ENCODE measurements at regions not wholly inside any gene's neighbourhood (a gene's known extent, or its start where the extent isn't known, plus 50 kb on each side); places are given as distances from the start of the nearest gene placed in this dataset.

DNA sequence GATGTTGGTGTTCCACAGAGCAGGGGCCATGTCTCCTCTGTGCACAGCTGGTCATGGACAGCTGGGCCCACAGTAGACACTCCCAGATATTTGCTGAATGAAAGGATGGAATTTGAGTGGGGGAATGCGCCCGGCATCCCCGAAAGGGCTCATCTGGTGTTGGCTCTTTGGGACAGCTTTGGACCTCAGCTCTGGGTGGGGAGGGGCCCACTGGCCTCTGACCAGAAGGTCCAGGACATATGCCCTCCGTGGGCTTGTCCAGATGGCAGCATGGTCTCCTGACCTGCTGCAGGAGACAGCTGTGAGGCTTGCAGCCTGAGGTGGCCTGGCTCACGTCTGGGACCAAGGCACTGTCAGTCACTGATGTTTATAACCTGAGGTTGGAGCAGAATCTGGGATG, 160.4 kb upstream of the AJAP1 start:
- TF ChIP-seq, protein P1, sequence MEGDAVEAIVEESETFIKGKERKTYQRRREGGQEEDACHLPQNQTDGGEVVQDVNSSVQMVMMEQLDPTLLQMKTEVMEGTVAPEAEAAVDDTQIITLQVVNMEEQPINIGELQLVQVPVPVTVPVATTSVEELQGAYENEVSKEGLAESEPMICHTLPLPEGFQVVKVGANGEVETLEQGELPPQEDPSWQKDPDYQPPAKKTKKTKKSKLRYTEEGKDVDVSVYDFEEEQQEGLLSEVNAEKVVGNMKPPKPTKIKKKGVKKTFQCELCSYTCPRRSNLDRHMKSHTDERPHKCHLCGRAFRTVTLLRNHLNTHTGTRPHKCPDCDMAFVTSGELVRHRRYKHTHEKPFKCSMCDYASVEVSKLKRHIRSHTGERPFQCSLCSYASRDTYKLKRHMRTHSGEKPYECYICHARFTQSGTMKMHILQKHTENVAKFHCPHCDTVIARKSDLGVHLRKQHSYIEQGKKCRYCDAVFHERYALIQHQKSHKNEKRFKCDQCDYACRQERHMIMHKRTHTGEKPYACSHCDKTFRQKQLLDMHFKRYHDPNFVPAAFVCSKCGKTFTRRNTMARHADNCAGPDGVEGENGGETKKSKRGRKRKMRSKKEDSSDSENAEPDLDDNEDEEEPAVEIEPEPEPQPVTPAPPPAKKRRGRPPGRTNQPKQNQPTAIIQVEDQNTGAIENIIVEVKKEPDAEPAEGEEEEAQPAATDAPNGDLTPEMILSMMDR (IDR thresholded peaks at IDR 0.05; ENCODE audit: insufficient read depth, low read depth, low read length): no peak
- TF ChIP-seq EZH2 (IDR thresholded peaks at IDR 0.05; ENCODE audit: insufficient read depth, low read length): no peak
